ENCODE measurements at regions not wholly inside any gene's neighbourhood (a gene's known extent, or its start where the extent isn't known, plus 50 kb on each side); places are given as distances from the start of the nearest gene placed in this dataset.

- no peak for DNase-seq (ENCODE audit: low read depth)
- TF ChIP-seq, protein P1, sequence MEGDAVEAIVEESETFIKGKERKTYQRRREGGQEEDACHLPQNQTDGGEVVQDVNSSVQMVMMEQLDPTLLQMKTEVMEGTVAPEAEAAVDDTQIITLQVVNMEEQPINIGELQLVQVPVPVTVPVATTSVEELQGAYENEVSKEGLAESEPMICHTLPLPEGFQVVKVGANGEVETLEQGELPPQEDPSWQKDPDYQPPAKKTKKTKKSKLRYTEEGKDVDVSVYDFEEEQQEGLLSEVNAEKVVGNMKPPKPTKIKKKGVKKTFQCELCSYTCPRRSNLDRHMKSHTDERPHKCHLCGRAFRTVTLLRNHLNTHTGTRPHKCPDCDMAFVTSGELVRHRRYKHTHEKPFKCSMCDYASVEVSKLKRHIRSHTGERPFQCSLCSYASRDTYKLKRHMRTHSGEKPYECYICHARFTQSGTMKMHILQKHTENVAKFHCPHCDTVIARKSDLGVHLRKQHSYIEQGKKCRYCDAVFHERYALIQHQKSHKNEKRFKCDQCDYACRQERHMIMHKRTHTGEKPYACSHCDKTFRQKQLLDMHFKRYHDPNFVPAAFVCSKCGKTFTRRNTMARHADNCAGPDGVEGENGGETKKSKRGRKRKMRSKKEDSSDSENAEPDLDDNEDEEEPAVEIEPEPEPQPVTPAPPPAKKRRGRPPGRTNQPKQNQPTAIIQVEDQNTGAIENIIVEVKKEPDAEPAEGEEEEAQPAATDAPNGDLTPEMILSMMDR (IDR thresholded peaks at IDR 0.05; ENCODE audit: low read length, missing control alignments) = no peak
- H3K4me3 ChIP-seq (replicated peaks; ENCODE audit: low read depth, low read length) = no peak overlapping the region
Measured at GRCh38 chr6:23735151-23735550, 390.9 kb upstream of the NRSN1 start.

DNA sequence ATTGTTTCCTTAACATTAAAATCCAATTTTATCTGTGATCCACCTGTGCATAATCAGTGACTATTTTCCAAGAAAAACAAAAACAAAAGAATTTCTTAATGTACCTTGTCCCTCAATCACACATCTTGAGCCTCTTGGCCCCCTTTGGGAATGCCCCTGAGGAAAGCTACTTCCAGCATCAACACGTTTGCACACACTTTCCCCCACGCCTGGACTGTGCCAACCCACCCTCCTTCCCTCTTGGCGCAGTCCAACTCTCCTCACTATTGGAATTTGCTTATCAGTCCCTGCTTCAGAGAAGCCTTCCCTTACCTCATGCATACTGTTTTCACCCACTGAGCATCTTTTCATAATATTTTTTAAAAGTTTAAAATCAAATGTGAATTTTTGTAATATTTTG, 389.4 kb upstream of the NRSN1 start:
- H3K4me3 ChIP-seq (replicated peaks; ENCODE audit: low read depth, low read length) = no peak overlapping the region
- TF ChIP-seq, protein P1 (IDR thresholded peaks at IDR 0.05; ENCODE audit: low read length, missing control alignments) = no peak
- DNase-seq (ENCODE audit: low read depth) = no peak

GRCh38 chr6:23747239-23747638, 378.8 kb upstream of the NRSN1 start:
- H3K4me3 ChIP-seq (replicated peaks; ENCODE audit: low read depth, low read length) = no peak overlapping the region
- TF ChIP-seq, protein P1 (IDR thresholded peaks at IDR 0.05; ENCODE audit: low read length, missing control alignments) = no peak
- DNase-seq (ENCODE audit: low read depth) = no peak

DNA sequence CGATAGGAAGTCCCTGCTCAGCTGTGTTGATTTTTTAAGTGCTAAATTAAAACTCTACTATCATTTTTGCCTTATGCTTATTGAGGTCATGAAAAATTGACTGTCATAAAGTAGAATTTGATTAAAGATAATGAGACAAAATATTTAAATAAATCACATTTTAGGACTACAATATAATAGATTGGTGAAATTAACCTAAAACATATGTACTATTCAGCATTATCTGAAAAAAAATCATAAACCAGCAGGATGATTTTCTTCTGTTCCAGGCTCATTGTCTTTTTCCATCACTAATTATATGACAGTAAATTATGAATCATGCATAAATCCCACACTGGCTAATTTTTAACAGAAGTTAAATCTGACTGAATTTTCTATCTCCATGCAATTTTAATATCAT, 373.6 kb upstream of the NRSN1 start:
- TF ChIP-seq, protein P1 (IDR thresholded peaks at IDR 0.05; ENCODE audit: low read length, missing control alignments) = no peak
- no peak for DNase-seq (ENCODE audit: low read depth)
- H3K4me3 ChIP-seq (replicated peaks; ENCODE audit: low read depth, low read length) = no peak overlapping the region

DNA sequence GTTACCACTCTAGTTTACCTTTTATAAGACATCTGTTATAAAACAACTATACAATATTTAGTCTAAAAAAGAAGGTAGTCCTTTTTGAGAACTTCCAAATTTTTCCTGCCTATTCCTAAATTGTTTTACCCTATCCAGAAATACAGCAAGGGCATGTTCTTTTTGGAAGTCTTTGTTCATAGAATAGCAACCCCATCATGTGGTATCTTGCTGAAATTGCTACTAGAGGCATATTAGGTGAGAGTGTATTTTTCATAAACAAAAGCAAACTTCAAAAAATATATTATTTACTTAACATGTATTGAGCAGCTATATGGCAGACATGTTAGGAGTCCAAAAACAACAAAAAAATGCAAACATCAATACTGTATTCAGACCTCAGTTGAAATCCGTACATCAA, 371.8 kb upstream of the NRSN1 start:
- H3K4me3 ChIP-seq (replicated peaks; ENCODE audit: low read depth, low read length) = no peak overlapping the region
- DNase-seq (ENCODE audit: low read depth) = no peak
- TF ChIP-seq, protein P1 (IDR thresholded peaks at IDR 0.05; ENCODE audit: low read length, missing control alignments) = no peak

GRCh38 chr6:23775127-23775526, 350.9 kb upstream of the NRSN1 start:
- no peak for DNase-seq (ENCODE audit: low read depth)
- no peak overlapping the region for H3K4me3 ChIP-seq (replicated peaks; ENCODE audit: low read depth, low read length)
- TF ChIP-seq, protein P1 (IDR thresholded peaks at IDR 0.05; ENCODE audit: low read length, missing control alignments) = no peak

- no peak overlapping the region for H3K4me3 ChIP-seq (replicated peaks; ENCODE audit: low read depth, low read length)
- TF ChIP-seq, protein P1 (IDR thresholded peaks at IDR 0.05; ENCODE audit: low read length, missing control alignments) = no peak
- no peak for DNase-seq (ENCODE audit: low read depth)
Measured at GRCh38 chr6:23783901-23784300, 342.1 kb upstream of the NRSN1 start.

Data from fibroblast of pulmonary artery (primary cell).